ENCODE measurements at regions not wholly inside any gene's neighbourhood (a gene's known extent, or its start where the extent isn't known, plus 50 kb on each side); places are given as distances from the start of the nearest gene placed in this dataset.

DNA sequence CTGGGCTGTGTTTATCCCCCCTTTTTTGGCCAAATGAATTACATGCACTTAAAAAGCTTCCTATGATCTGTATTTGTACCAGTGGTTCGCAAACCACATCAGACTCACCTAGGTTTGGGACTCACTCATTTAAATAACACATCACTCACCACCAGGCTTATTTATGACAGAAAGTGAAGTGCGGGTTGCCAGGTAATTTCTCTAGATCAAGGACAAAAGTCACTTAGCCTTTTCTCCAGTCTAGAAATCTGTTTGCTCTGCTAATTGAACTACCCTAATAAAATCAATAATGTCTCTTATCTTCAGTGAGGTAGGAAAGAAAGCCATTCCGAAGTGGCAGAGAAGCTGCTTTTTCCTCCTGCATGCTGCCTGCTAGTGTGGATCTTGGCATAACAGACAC, 88.1 kb upstream of the SLC8A1 start:
- no peak for TF ChIP-seq POLR2A (IDR thresholded peaks at IDR 0.05; ENCODE audit: low read depth, low read length)
- TF ChIP-seq SPI1 (IDR thresholded peaks at IDR 0.05; ENCODE audit: low read depth, low read length), result no peak
- no peak for TF ChIP-seq POLR2AphosphoS5 (IDR thresholded peaks at IDR 0.05; ENCODE audit: low read depth, low read length)
